ENCODE measurements at regions not wholly inside any gene's neighbourhood (a gene's known extent, or its start where the extent isn't known, plus 50 kb on each side); places are given as distances from the start of the nearest gene placed in this dataset.

GRCh38 chr7:18128846-18129245 lies 101.2 kb upstream of the PRPS1L1 start:
- Histone ChIP-seq H3K9me3 (no peaks in the 10 kb centered on the region), H3K27ac (no peak overlapping the region), H3K27me3 (no peaks in the 10 kb centered on the region), H3K36me3 (no peaks in the 10 kb centered on the region), H3K4me1 (peaks cover 19% of the 10 kb centered on the region), H3K4me3 (no peak overlapping the region)
- intact Hi-C loops (cut with DNase I) = no loop called here
- TF ChIP-seq POLR2A (IDR thresholded peaks at IDR 0.05) (no peak), CTCF (IDR thresholded peaks at IDR 0.05) (no peak), POLR2AphosphoS5 (IDR thresholded peaks at IDR 0.05; ENCODE audit: insufficient read depth in 1 of 2, low read depth in 1 of 2) (no peak)
- no peak for DNase-seq (ENCODE audit: extremely low spot score in 2 of 2)

GRCh38 chr7:18132811-18133210 lies 105.2 kb upstream of the PRPS1L1 start:
- no peak for DNase-seq (ENCODE audit: extremely low spot score in 2 of 2)
- Histone ChIP-seq H3K4me1 (no peaks in the 10 kb centered on the region), H3K27ac (no peak overlapping the region), H3K9me3 (no peaks in the 10 kb centered on the region), H3K4me3 (no peak overlapping the region), H3K36me3 (no peaks in the 10 kb centered on the region), H3K27me3 (no peaks in the 10 kb centered on the region)
- no peak for TF ChIP-seq POLR2AphosphoS5 (IDR thresholded peaks at IDR 0.05; ENCODE audit: insufficient read depth in 1 of 2, low read depth in 1 of 2)
- intact Hi-C loops (cut with DNase I) = no loop called here

GRCh38 chr7:18133921-18134320 lies 106.3 kb upstream of the PRPS1L1 start:
- intact Hi-C loops (cut with DNase I) = no loop called here
- no peak for DNase-seq (ENCODE audit: extremely low spot score in 2 of 2)
- Histone ChIP-seq H3K9me3 (no peaks in the 10 kb centered on the region), H3K27ac (no peak overlapping the region), H3K27me3 (no peaks in the 10 kb centered on the region), H3K36me3 (no peaks in the 10 kb centered on the region), H3K4me3 (no peak overlapping the region), H3K4me1 (no peaks in the 10 kb centered on the region)
- TF ChIP-seq POLR2AphosphoS5 (IDR thresholded peaks at IDR 0.05; ENCODE audit: insufficient read depth in 1 of 2, low read depth in 1 of 2) = no peak
- no peak for TF ChIP-seq POLR2A (IDR thresholded peaks at IDR 0.05)
- no peak for TF ChIP-seq CTCF (IDR thresholded peaks at IDR 0.05)

GRCh38 chr7:18140943-18141342 lies 113.3 kb upstream of the PRPS1L1 start:
- Histone ChIP-seq H3K4me3 (no peak overlapping the region), H3K9me3 (no peaks in the 10 kb centered on the region), H3K36me3 (no peaks in the 10 kb centered on the region), H3K27me3 (no peaks in the 10 kb centered on the region), H3K27ac (no peak overlapping the region), H3K4me1 (no peaks in the 10 kb centered on the region)
- no peak for DNase-seq (ENCODE audit: extremely low spot score in 2 of 2)
- TF ChIP-seq CTCF (IDR thresholded peaks at IDR 0.05) = no peak
- TF ChIP-seq POLR2AphosphoS5 (IDR thresholded peaks at IDR 0.05; ENCODE audit: insufficient read depth in 1 of 2, low read depth in 1 of 2) = no peak
- TF ChIP-seq POLR2A (IDR thresholded peaks at IDR 0.05) = no peak
- intact Hi-C loops (cut with DNase I) = no loop called here

GRCh38 chr7:18144166-18144565 lies 116.5 kb upstream of the PRPS1L1 start:
- Histone ChIP-seq H3K4me3 (no peak overlapping the region), H3K27ac (no peak overlapping the region), H3K27me3 (no peaks in the 10 kb centered on the region), H3K36me3 (no peaks in the 10 kb centered on the region), H3K4me1 (no peaks in the 10 kb centered on the region), H3K9me3 (no peaks in the 10 kb centered on the region)
- DNase-seq (ENCODE audit: extremely low spot score in 2 of 2) = no peak
- intact Hi-C loops (cut with DNase I) = no loop called here
- TF ChIP-seq CTCF (IDR thresholded peaks at IDR 0.05) = no peak
- TF ChIP-seq POLR2AphosphoS5 (IDR thresholded peaks at IDR 0.05; ENCODE audit: insufficient read depth in 1 of 2, low read depth in 1 of 2) = no peak
- TF ChIP-seq POLR2A (IDR thresholded peaks at IDR 0.05) = no peak

GRCh38 chr7:18145160-18145559 lies 117.5 kb upstream of the PRPS1L1 start:
- intact Hi-C loops (cut with DNase I) = no loop called here

More at GRCh38 chr7:18145160-18145559, 117.5 kb upstream of the PRPS1L1 start:
- Histone ChIP-seq H3K4me3 (no peak overlapping the region), H3K27me3 (no peaks in the 10 kb centered on the region), H3K27ac (no peak overlapping the region), H3K9me3 (no peaks in the 10 kb centered on the region), H3K4me1 (no peaks in the 10 kb centered on the region), H3K36me3 (no peaks in the 10 kb centered on the region)
- no peak for TF ChIP-seq CTCF (IDR thresholded peaks at IDR 0.05)
- TF ChIP-seq POLR2AphosphoS5 (IDR thresholded peaks at IDR 0.05; ENCODE audit: insufficient read depth in 1 of 2, low read depth in 1 of 2) = no peak
- no peak for TF ChIP-seq POLR2A (IDR thresholded peaks at IDR 0.05)
- no peak for DNase-seq (ENCODE audit: extremely low spot score in 2 of 2)
